Hepatocyte (in vitro differentiated cells): ENCODE measurements at regions not wholly inside any gene's neighbourhood (a gene's known extent, or its start where the extent isn't known, plus 50 kb on each side); places are given as distances from the start of the nearest gene placed in this dataset.

Experiments used
- DNase-seq: peaks from one replicate; pipeline ENCODE4 v3.0.0-alpha.2; 2016; ENCODE audit warnings: low spot score
- H2AFZ ChIP-seq: fragments of 200-600 bp; sonication (generic); 2 replicates; pipeline ENCODE4 v1.6.0; 2016; ENCODE audit warnings: antibody characterized with exemption, mild to moderate bottlenecking
- H3K27ac ChIP-seq: fragments of 200-600 bp; sonication (generic); 2 replicates; pipeline ENCODE4 v1.5.1; 2016; ENCODE audit warnings: mild to moderate bottlenecking
- H3K27me3 ChIP-seq: fragments of 200-600 bp; sonication (generic); 2 replicates; pipeline ENCODE4 v1.6.1; 2016
- H3K36me3 ChIP-seq: fragments of 200-600 bp; sonication (generic); replicated peaks from 2 replicates; pipeline ENCODE4 v1.5.1; 2016; ENCODE audit warnings: low read depth; ENCODE audit not compliant: insufficient read depth
- H3K4me1 ChIP-seq: fragments of 200-600 bp; sonication (generic); 2 replicates; pipeline ENCODE4 v1.5.1; 2016; ENCODE audit warnings: mild to moderate bottlenecking, moderate library complexity; ENCODE audit not compliant: insufficient read depth
- H3K4me2 ChIP-seq: fragments of 200-600 bp; sonication (generic); 2 replicates; pipeline ENCODE4 v1.6.0; 2016
- H3K4me3 ChIP-seq: fragments of 200-600 bp; sonication (generic); 2 replicates; pipeline ENCODE4 v1.5.1; 2016; ENCODE audit warnings: mild to moderate bottlenecking
- H3K79me2 ChIP-seq: fragments of 200-600 bp; sonication (generic); 2 replicates; pipeline ENCODE4 v1.6.0; 2017; ENCODE audit warnings: mild to moderate bottlenecking
- H3K9me2 ChIP-seq: fragments of 200-600 bp; sonication (generic); replicated peaks from 2 replicates; pipeline ENCODE4 v1.6.0; 2017; ENCODE audit warnings: mild to moderate bottlenecking; ENCODE audit not compliant: insufficient read depth
- H3K9me3 ChIP-seq: fragments of 200-600 bp; sonication (generic); 2 replicates; pipeline ENCODE4 v1.5.1; 2016; ENCODE audit warnings: low read depth, mild to moderate bottlenecking
- H4K20me1 ChIP-seq: fragments of 200-600 bp; sonication (generic); 2 replicates; pipeline ENCODE4 v1.6.0; 2016; ENCODE audit warnings: mild to moderate bottlenecking; ENCODE audit not compliant: insufficient read depth, poor library complexity, severe bottlenecking
- EZH2 ChIP-seq: fragments of 200-600 bp; sonication (generic); IDR thresholded peaks from 2 replicates; pipeline ENCODE4 v1.6.1; 2016; ENCODE audit warnings: antibody characterized with exemption, mild to moderate bottlenecking, borderline replicate concordance
- EZH2phosphoT487 ChIP-seq: fragments of 200-600 bp; sonication (generic); IDR thresholded peaks from one replicate; pipeline ENCODE4 v1.6.1; 2018; ENCODE audit warnings: antibody characterized with exemption, mild to moderate bottlenecking, low read depth, moderate library complexity; ENCODE audit not compliant: unreplicated experiment, severe bottlenecking
- whole genome bisulfite sequencing: methylation state at CpG from one replicate; pipeline ENCODE4 v1.1.6; 2016; ENCODE audit warnings: low lambda C conversion rate; ENCODE audit errors: missing lambda C conversion rate; 5-methylcytosine and 5-hydroxymethylcytosine counted together
- TF ChIP-seq, protein P1 (sequence below): fragments of 200-600 bp; sonication (generic); IDR thresholded peaks from 2 replicates; pipeline ENCODE4 v1.5.1; 2016; ENCODE audit warnings: antibody characterized with exemption, mild to moderate bottlenecking; ENCODE audit not compliant: poor library complexity

DNA sequence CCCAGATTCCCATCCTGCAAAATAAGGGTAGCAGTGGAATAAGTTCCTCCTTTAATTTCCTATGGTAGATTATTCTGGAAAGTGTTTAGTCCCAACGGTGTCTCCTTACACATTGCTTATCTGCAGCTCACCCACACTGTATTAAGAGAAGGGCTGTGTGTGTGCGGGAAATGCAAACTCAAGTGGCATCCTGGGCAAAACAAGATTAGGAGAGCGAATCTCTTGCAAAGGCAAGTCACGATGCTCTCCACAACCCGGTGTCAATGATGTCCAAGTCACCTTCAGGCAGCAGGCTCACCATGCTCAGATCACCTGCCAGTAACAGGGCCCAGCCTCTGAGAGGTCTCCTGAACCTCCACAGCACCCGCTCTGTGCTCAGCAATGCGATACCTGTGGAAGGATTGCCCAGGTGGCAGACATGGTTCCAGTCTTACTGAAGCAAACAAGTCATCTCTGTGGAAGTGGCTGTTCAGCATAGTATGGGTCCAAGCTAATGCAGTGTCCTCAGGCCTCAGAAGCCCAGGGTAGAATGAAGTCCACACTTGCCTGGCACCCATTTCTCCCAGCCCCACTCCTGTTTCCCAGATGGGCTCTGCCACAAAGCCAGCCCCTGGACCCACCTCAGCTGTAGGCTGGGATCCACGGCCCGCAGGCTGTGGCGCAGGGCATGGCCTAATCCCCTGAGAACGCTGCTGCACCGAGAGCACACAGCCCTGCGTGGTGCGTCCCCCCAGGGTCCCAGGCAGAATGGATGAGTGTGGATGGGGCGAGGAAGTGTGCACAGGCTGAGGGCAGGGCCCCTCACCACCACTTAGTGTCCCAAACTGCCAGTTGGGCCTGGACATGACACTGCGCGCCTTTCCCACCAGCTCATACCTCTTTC is 101.2 kb downstream of the PXDC1 start:
- Histone ChIP-seq H3K27ac (no peak overlapping the region), H3K4me3 (no peak overlapping the region), H3K79me2 (no peaks in the 10 kb centered on the region), H3K27me3 (no peaks in the 10 kb centered on the region), H3K4me2 (no peak overlapping the region), H2AFZ (no peak overlapping the region), H3K9me3 (no peaks in the 10 kb centered on the region), H3K36me3 (no peaks in the 10 kb centered on the region), H3K4me1 (no peaks in the 10 kb centered on the region), H3K9me2 (no peaks in the 10 kb centered on the region), H4K20me1 (no peaks in the 10 kb centered on the region)
- WGBS: 94% methylated on average over 17 of the region's 17 CpGs
- no peak for TF ChIP-seq EZH2
- TF ChIP-seq EZH2phosphoT487: no peak
- TF ChIP-seq, protein P1, sequence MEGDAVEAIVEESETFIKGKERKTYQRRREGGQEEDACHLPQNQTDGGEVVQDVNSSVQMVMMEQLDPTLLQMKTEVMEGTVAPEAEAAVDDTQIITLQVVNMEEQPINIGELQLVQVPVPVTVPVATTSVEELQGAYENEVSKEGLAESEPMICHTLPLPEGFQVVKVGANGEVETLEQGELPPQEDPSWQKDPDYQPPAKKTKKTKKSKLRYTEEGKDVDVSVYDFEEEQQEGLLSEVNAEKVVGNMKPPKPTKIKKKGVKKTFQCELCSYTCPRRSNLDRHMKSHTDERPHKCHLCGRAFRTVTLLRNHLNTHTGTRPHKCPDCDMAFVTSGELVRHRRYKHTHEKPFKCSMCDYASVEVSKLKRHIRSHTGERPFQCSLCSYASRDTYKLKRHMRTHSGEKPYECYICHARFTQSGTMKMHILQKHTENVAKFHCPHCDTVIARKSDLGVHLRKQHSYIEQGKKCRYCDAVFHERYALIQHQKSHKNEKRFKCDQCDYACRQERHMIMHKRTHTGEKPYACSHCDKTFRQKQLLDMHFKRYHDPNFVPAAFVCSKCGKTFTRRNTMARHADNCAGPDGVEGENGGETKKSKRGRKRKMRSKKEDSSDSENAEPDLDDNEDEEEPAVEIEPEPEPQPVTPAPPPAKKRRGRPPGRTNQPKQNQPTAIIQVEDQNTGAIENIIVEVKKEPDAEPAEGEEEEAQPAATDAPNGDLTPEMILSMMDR: no peak
- no peak for DNase-seq

DNA sequence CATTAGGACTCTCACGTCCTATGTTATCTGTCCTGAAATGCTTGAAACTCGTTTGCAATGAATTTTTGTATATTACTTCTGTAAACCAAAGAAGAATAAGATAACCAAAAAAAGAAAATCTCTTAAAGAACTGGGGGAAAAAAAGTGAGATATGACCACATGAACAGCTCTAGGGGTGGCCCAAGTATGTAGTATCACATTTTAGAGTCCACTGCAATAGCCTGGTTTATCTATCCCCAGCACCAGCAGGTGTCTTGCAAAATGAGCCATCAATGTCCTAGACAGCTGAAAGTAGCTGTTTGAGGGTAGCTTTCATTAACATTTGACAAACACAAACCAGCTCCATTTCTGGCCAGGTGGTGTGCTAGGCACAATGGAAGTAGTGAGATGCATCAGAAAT is 102.8 kb downstream of the PXDC1 start:
- Histone ChIP-seq H3K4me2 (no peak overlapping the region), H3K79me2 (no peaks in the 10 kb centered on the region), H4K20me1 (no peaks in the 10 kb centered on the region), H3K4me1 (no peaks in the 10 kb centered on the region), H3K27ac (no peak overlapping the region), H3K4me3 (no peak overlapping the region), H3K9me2 (no peaks in the 10 kb centered on the region), H3K9me3 (no peaks in the 10 kb centered on the region), H3K27me3 (no peaks in the 10 kb centered on the region), H3K36me3 (no peaks in the 10 kb centered on the region), H2AFZ (no peak overlapping the region)
- DNase-seq: no peak
- WGBS: 85% methylated on average over 2 of the region's 2 CpGs
- TF ChIP-seq EZH2phosphoT487: no peak
- TF ChIP-seq, protein P1: no peak
- TF ChIP-seq EZH2: no peak

DNA sequence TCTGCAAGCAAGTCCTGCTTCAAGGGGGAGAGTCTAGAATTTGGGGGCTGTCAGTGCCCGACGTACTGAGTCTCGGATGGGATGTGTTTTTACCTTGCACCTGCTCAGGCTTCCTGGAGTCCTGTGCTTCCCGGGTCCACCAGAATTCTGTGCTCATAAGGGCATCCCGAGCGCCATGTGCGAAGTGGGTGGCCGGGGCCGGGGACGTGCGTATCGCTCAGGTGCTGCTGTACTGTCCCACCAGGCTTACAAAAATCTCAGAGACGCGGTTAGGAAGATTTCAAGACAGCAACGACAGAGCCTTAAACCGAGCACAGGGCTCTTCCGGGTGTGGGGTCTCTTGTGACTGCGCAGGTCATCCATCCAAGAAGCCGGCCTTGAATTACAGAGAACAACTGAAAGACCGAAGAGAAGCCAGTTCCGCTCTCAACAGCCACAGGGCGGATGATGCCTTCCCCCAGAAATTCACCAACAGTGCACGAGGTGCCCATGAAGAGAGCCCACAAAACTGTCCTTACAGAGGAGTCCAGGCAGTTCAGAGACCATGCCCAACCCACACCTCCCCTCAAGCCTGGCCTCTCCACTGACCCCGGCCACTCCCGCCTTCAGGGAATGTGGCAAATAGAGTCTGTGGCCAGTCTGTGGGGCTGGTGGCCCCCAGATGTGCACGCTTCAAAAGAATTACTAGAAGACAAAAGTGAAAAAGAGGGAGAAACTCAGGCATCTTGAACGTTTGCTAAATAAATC is 104.7 kb downstream of the PXDC1 start:
- H3K27me3 ChIP-seq: no peaks in the 10 kb centered on the region
- WGBS: 93% methylated on average over 27 of the region's 27 CpGs
- H3K4me2 ChIP-seq: no peak overlapping the region
- no peak for TF ChIP-seq EZH2phosphoT487
- TF ChIP-seq EZH2: no peak
- TF ChIP-seq, protein P1: no peak
- no peaks in the 10 kb centered on the region for H3K36me3 ChIP-seq
- H4K20me1 ChIP-seq: no peaks in the 10 kb centered on the region
- no peaks in the 10 kb centered on the region for H3K4me1 ChIP-seq
- H3K27ac ChIP-seq: no peak overlapping the region
- H3K9me2 ChIP-seq: no peaks in the 10 kb centered on the region
- no peak overlapping the region for H2AFZ ChIP-seq
- no peak overlapping the region for H3K4me3 ChIP-seq
- H3K79me2 ChIP-seq: no peaks in the 10 kb centered on the region
- no peak for DNase-seq
- no peaks in the 10 kb centered on the region for H3K9me3 ChIP-seq
